Tibial nerve (tissue), 4 donors: ENCODE measurements at regions not wholly inside any gene's neighbourhood (a gene's known extent, or its start where the extent isn't known, plus 50 kb on each side); places are given as distances from the start of the nearest gene placed in this dataset.
A peak's percentile ranks its signal among the peaks of the same experiment; 100 is the strongest.

ENCODE experiments used
- DNase-seq, 2 donors: peaks; one replicate each; pipeline ENCODE4 v3.0.0-alpha.2; 2019; ENCODE audit warnings: low spot score in 2 of 2
- H3K27ac ChIP-seq, 4 donors: fragments of 200-600 bp; sonication (generic) in 3 of 4; one replicate each; pipeline ENCODE4 v1.5.1; 2017 to 2019; ENCODE audit warnings: mild to moderate bottlenecking in 1 of 4
- H3K27me3 ChIP-seq, 2 donors: fragments of 200-600 bp; sonication (generic) in 1 of 2; one replicate each; pipeline versions ENCODE4 v1.5.1 to v1.6.0; 2017 to 2019
- H3K36me3 ChIP-seq, 3 donors: fragments of 200-600 bp; sonication (generic); one replicate each; pipeline ENCODE4 v1.5.1; 2018 to 2019
- H3K4me1 ChIP-seq, 4 donors: fragments of 200-600 bp; sonication (generic) in 3 of 4; one replicate each; pipeline ENCODE4 v1.5.1; 2017 to 2019
- H3K4me3 ChIP-seq, 4 donors: fragments of 200-600 bp; sonication (generic) in 3 of 4; one replicate each; pipeline ENCODE4 v1.5.1; 2017 to 2019; ENCODE audit warnings: mild to moderate bottlenecking in 1 of 4, moderate library complexity in 1 of 4
- H3K9me3 ChIP-seq, 4 donors: fragments of 200-600 bp; sonication (generic) in 3 of 4; one replicate each; pipeline ENCODE4 v1.5.1; 2017 to 2019
- CTCF ChIP-seq, 5 experiments: fragments of 200-600 bp in 3 of 5; fragments of 450-650 bp in 2 of 5; sonication (generic) in 3 of 5; IDR thresholded peaks; one replicate each; pipeline ENCODE4 v1.5.1; 2016 to 2019; ENCODE audit warnings: antibody characterized with exemption in 5 of 5, mild to moderate bottlenecking in 3 of 5, moderate library complexity in 2 of 5
- EP300 ChIP-seq, 2 donors: sonication (generic); formaldehyde crosslinking; IDR thresholded peaks; one replicate each; pipeline ENCODE4 v1.6.1; 2017; ENCODE audit warnings: antibody characterized with exemption in 2 of 2, mild to moderate bottlenecking in 1 of 2
- POLR2A ChIP-seq, 2 donors: fragments of 450-650 bp; IDR thresholded peaks; one replicate each; pipeline ENCODE4 v1.6.1; 2017; ENCODE audit warnings: antibody characterized with exemption in 2 of 2, mild to moderate bottlenecking in 2 of 2, moderate library complexity in 2 of 2
- WGBS, 2 donors: methylation state at CpG; one replicate each; pipeline ENCODE4 v1.1.5; 2018; 5-methylcytosine and 5-hydroxymethylcytosine counted together

- Histone ChIP-seq H3K36me3 (no peaks in the 10 kb centered on the region), H3K4me3 (no peak overlapping the region), H3K27me3 (no peaks in the 10 kb centered on the region), H3K9me3 (no peaks in the 10 kb centered on the region), H3K4me1 (no peaks in the 10 kb centered on the region), H3K27ac (no peak overlapping the region)
- WGBS, 2 donors: 86 to 89% methylated on average over 4 of the region's 4 CpGs
- DNase-seq: no peak
- TF ChIP-seq EP300 (IDR thresholded peaks at IDR 0.05): no peak
- TF ChIP-seq POLR2A (IDR thresholded peaks at IDR 0.05): no peak
- TF ChIP-seq CTCF (IDR thresholded peaks at IDR 0.05): no peak
These were observed 246.2 kb upstream of the SEMA3C start for GRCh38 chr7:81165070-81165469.

GRCh38 chr7:81162771-81163525 is 244.1 kb upstream of the SEMA3C start:
- Histone ChIP-seq H3K27me3 (no peaks in the 10 kb centered on the region), H3K9me3 (no peaks in the 10 kb centered on the region), H3K36me3 (no peaks in the 10 kb centered on the region), H3K27ac (no peak overlapping the region), H3K4me1 (no peaks in the 10 kb centered on the region), H3K4me3 (no peak overlapping the region)
- TF ChIP-seq EP300 (IDR thresholded peaks at IDR 0.05) (no peak), POLR2A (IDR thresholded peaks at IDR 0.05) (no peak), CTCF (IDR thresholded peaks at IDR 0.05) (no peak)
- DNase-seq: no peak
- WGBS, 2 donors: 87 to 90% methylated on average over 7 of the region's 7 CpGs

- no peak overlapping the region for H3K4me3 ChIP-seq
- DNase-seq: no peak
- H3K9me3 ChIP-seq: no peaks in the 10 kb centered on the region
- no peaks in the 10 kb centered on the region for H3K36me3 ChIP-seq
- WGBS, 2 donors: 87 to 92% methylated on average over 4 of the region's 4 CpGs
- no peaks in the 10 kb centered on the region for H3K27me3 ChIP-seq
- TF ChIP-seq CTCF (IDR thresholded peaks at IDR 0.05): no peak
- no peak for TF ChIP-seq EP300 (IDR thresholded peaks at IDR 0.05)
- no peak for TF ChIP-seq POLR2A (IDR thresholded peaks at IDR 0.05)
- H3K4me1 ChIP-seq: no peaks in the 10 kb centered on the region
- H3K27ac ChIP-seq: no peak overlapping the region
These were observed 243.4 kb upstream of the SEMA3C start for GRCh38 chr7:81162234-81162633.

GRCh38 chr7:81161451-81162075 is 242.7 kb upstream of the SEMA3C start:
- DNase-seq: peak in 1 of 2 donors; percentile 49
- H3K4me3 ChIP-seq: no peak overlapping the region
- no peak for TF ChIP-seq POLR2A (IDR thresholded peaks at IDR 0.05)
- TF ChIP-seq EP300 (IDR thresholded peaks at IDR 0.05): peak in 1 of 2 donors; percentile 69

GRCh38 chr7:81159402-81159801 is 240.6 kb upstream of the SEMA3C start:
- 79% methylated on average over 2 of the region's 2 CpGs for WGBS, 2 donors
- no peaks in the 10 kb centered on the region for H3K9me3 ChIP-seq
- no peaks in the 10 kb centered on the region for H3K27me3 ChIP-seq
- TF ChIP-seq POLR2A (IDR thresholded peaks at IDR 0.05): no peak
- no peak for TF ChIP-seq EP300 (IDR thresholded peaks at IDR 0.05)
- no peak for TF ChIP-seq CTCF (IDR thresholded peaks at IDR 0.05)
- H3K27ac ChIP-seq: no peak overlapping the region
- H3K36me3 ChIP-seq: no peaks in the 10 kb centered on the region
- H3K4me1 ChIP-seq: peaks cover 0 to 6% (median 0%) of the 10 kb centered on the region in 4 donors
- H3K4me3 ChIP-seq: no peak overlapping the region
- no peak for DNase-seq

More at GRCh38 chr7:81161451-81162075, 242.7 kb upstream of the SEMA3C start:
- Histone ChIP-seq H3K9me3 (no peaks in the 10 kb centered on the region), H3K4me1 (no peaks in the 10 kb centered on the region), H3K36me3 (no peaks in the 10 kb centered on the region), H3K27me3 (no peaks in the 10 kb centered on the region), H3K27ac (no peak overlapping the region)
- WGBS, 2 donors: 77% methylated on average over 6 of the region's 6 CpGs
